Activated T-cell treated with anti-CD3 and anti-CD28 coated beads, Interleukin-2, amount 50 U/mL, for 72 hours (primary cell): ENCODE measurements at regions not wholly inside any gene's neighbourhood (a gene's known extent, or its start where the extent isn't known, plus 50 kb on each side); places are given as distances from the start of the nearest gene placed in this dataset.

Source experiments
- ATAC-seq, 2 donors: fragments of 150-1000 bp; cut with Tn5 transposase; replicated peaks in 1 of 2; 2 replicates each; pipeline ENCODE4 v1.10.0; 2021; ENCODE audit warnings: moderate library complexity in 2 of 2, mild to moderate bottlenecking in 1 of 2
- DNase-seq, 2 donors: peaks; one replicate each; pipeline ENCODE4 v3.0.0; 2021 to 2022; ENCODE audit warnings: mixed read lengths in 1 of 2
- H3K27ac Mint-ChIP-seq: one replicate; pipeline ENCODE4 v1.8.0; 2022; ENCODE audit warnings: mild to moderate bottlenecking, moderate library complexity, mixed read lengths
- H3K27me3 Mint-ChIP-seq: one replicate; pipeline ENCODE4 v1.8.0; 2022; ENCODE audit warnings: low read depth, mixed read lengths
- H3K36me3 Mint-ChIP-seq, 2 donors: one replicate each; pipeline ENCODE4 v1.8.0; 2022; ENCODE audit warnings: mixed read lengths in 2 of 2, mild to moderate bottlenecking in 1 of 2; ENCODE audit not compliant: insufficient read depth in 2 of 2
- H3K4me1 Mint-ChIP-seq: one replicate; pipeline ENCODE4 v1.8.0; 2022; ENCODE audit warnings: low read depth, mixed read lengths
- H3K4me3 Mint-ChIP-seq, 2 donors: one replicate each; pipeline ENCODE4 v1.8.0; 2022; ENCODE audit warnings: mild to moderate bottlenecking in 2 of 2, mixed read lengths in 2 of 2, moderate library complexity in 2 of 2
- H3K9me3 Mint-ChIP-seq, 2 donors: one replicate each; pipeline ENCODE4 v1.8.0; 2022; ENCODE audit warnings: mixed read lengths in 2 of 2

GRCh38 chr5:167155387-167156005 is 1135.9 kb upstream of the WWC1 start:
- no peaks in the 10 kb centered on the region for H3K27me3 Mint-ChIP-seq
- peaks cover 2% of the 10 kb centered on the region in 2 donors for H3K9me3 Mint-ChIP-seq
- ATAC-seq (no peak), DNase-seq (no peak)
- no peaks in the 10 kb centered on the region for H3K4me1 Mint-ChIP-seq
- no peak overlapping the region for H3K27ac Mint-ChIP-seq
- no peaks in the 10 kb centered on the region for H3K36me3 Mint-ChIP-seq
- no peak overlapping the region for H3K4me3 Mint-ChIP-seq

GRCh38 chr5:167156446-167156845 is 1135.0 kb upstream of the WWC1 start:
- no peak overlapping the region for H3K4me3 Mint-ChIP-seq
- ATAC-seq (no peak), DNase-seq (no peak)
- H3K27ac Mint-ChIP-seq = no peak overlapping the region
- no peaks in the 10 kb centered on the region for H3K4me1 Mint-ChIP-seq
- H3K27me3 Mint-ChIP-seq = no peaks in the 10 kb centered on the region
- no peaks in the 10 kb centered on the region for H3K36me3 Mint-ChIP-seq
- H3K9me3 Mint-ChIP-seq = peaks cover 0 to 2% of the 10 kb centered on the region in 2 donors

DNA sequence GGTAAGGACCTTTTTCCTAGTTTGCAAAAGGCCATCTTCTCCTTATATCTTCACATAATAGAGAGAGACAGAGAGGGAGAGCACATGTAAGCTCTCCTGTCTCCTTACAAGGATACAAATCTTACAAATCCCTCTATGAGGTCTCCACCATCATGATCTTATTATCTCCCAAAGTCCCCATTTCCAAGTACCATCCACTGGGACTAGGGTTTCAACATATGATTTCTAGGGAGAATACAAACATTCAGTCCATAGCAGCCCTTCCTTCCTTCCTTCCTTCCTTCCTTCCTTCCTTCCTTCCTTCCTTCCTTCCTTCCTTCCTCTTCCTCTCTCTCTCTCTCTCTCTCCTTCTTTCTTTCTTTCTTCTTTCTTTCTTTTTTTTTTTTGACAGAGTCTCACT is 1132.9 kb upstream of the WWC1 start:
- Mint-ChIP-seq H3K9me3 (peaks cover 0 to 2% of the 10 kb centered on the region in 2 donors), H3K4me3 (no peak overlapping the region), H3K27me3 (no peaks in the 10 kb centered on the region), H3K36me3 (no peaks in the 10 kb centered on the region), H3K27ac (peak overlapping the region; percentile 61), H3K4me1 (no peaks in the 10 kb centered on the region)
- ATAC-seq = no peak
- DNase-seq = no peak

DNA sequence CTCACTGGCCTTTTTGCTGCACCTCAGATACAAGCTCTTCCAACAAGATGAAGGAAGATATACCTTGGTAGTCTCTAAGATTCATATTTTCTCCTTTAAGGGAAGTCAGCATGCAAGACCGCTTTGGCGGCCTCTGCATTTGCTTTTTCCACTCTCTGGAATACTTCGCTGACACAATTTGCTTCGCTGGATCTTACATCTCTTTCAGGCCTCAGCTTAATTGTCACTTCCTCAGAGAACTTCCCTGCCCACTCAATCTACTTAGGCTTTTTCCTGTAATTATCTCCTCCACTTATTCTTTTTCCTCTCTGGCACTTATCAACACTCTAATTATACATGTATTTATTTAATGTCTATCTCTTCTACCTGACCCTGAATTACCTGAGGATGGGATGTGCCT is 1131.1 kb upstream of the WWC1 start:
- H3K4me3 Mint-ChIP-seq = no peak overlapping the region
- no peak overlapping the region for H3K27ac Mint-ChIP-seq
- H3K4me1 Mint-ChIP-seq = no peaks in the 10 kb centered on the region
- DNase-seq = no peak
- no peaks in the 10 kb centered on the region for H3K36me3 Mint-ChIP-seq
- H3K27me3 Mint-ChIP-seq = no peaks in the 10 kb centered on the region
- no peak for ATAC-seq
- H3K9me3 Mint-ChIP-seq = peaks cover 0 to 2% of the 10 kb centered on the region in 2 donors

DNA sequence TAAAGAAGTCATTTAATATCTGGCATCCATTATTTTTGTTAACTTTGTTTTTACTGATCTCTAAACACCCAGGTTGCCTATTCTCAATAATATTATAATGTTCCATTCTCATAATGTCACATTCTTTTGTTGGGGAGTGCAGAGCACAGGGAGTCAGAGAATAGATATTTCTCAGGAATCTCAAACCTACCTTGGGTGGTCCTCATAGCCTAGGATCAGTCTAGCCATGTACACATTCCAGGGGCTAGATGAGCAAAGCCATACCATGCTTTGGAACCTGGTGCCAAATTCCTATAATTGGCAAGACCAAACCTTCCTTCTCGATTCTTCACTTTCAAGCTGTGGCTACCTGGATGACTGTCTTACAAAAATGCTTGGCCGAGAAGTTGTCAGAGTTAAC is 1124.7 kb upstream of the WWC1 start:
- Mint-ChIP-seq H3K4me1 (no peaks in the 10 kb centered on the region), H3K27me3 (no peaks in the 10 kb centered on the region), H3K36me3 (no peaks in the 10 kb centered on the region), H3K9me3 (peaks cover 8 to 21% of the 10 kb centered on the region in 2 donors), H3K4me3 (no peak overlapping the region), H3K27ac (no peak overlapping the region)
- ATAC-seq (no peak), DNase-seq (no peak)

GRCh38 chr5:167167191-167167795 is 1124.2 kb upstream of the WWC1 start:
- no peaks in the 10 kb centered on the region for H3K27me3 Mint-ChIP-seq
- H3K4me1 Mint-ChIP-seq = no peaks in the 10 kb centered on the region
- H3K36me3 Mint-ChIP-seq = no peaks in the 10 kb centered on the region
- peaks cover 8 to 21% of the 10 kb centered on the region in 2 donors for H3K9me3 Mint-ChIP-seq
- DNase-seq = no peak
- no peak for ATAC-seq
- no peak overlapping the region for H3K4me3 Mint-ChIP-seq
- no peak overlapping the region for H3K27ac Mint-ChIP-seq

- no peak overlapping the region for H3K4me3 Mint-ChIP-seq
- no peak overlapping the region for H3K27ac Mint-ChIP-seq
- no peaks in the 10 kb centered on the region for H3K36me3 Mint-ChIP-seq
- peaks cover 11 to 21% of the 10 kb centered on the region in 2 donors for H3K9me3 Mint-ChIP-seq
- DNase-seq = no peak
- no peaks in the 10 kb centered on the region for H3K27me3 Mint-ChIP-seq
- no peak for ATAC-seq
- H3K4me1 Mint-ChIP-seq = no peaks in the 10 kb centered on the region
These were observed 1122.5 kb upstream of the WWC1 start for GRCh38 chr5:167168971-167169370.

DNA sequence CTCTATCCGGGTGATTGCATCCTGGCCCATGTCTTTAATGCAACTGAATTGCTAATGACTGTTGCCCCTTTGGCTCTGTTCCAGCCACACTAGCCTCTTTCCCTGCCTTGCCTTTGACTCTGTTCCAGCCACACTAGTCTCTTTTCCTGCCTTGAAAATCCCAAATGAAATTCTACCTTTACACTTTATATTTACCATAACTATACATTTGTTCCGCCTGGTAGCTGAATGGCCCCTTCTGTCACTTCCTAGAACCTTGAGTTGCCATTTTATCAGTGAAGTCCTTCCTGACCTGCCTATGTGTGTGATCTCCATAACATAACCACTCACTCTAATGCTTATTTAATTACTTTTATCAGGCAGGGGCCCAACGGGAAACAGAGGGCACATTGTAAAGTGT is 1120.4 kb upstream of the WWC1 start:
- Mint-ChIP-seq H3K9me3 (peaks cover 14 to 21% of the 10 kb centered on the region in 2 donors), H3K4me3 (no peak overlapping the region), H3K36me3 (no peaks in the 10 kb centered on the region), H3K27ac (no peak overlapping the region), H3K4me1 (no peaks in the 10 kb centered on the region), H3K27me3 (no peaks in the 10 kb centered on the region)
- DNase-seq = no peak
- ATAC-seq = no peak

- ATAC-seq (no peak), DNase-seq (no peak)
- no peaks in the 10 kb centered on the region for H3K36me3 Mint-ChIP-seq
- H3K27ac Mint-ChIP-seq = no peak overlapping the region
- H3K4me3 Mint-ChIP-seq = no peak overlapping the region
- H3K27me3 Mint-ChIP-seq = no peaks in the 10 kb centered on the region
- peaks cover 2 to 9% of the 10 kb centered on the region in 2 donors for H3K9me3 Mint-ChIP-seq
- no peaks in the 10 kb centered on the region for H3K4me1 Mint-ChIP-seq
These were observed 1113.7 kb upstream of the WWC1 start for GRCh38 chr5:167177736-167178135.

DNA sequence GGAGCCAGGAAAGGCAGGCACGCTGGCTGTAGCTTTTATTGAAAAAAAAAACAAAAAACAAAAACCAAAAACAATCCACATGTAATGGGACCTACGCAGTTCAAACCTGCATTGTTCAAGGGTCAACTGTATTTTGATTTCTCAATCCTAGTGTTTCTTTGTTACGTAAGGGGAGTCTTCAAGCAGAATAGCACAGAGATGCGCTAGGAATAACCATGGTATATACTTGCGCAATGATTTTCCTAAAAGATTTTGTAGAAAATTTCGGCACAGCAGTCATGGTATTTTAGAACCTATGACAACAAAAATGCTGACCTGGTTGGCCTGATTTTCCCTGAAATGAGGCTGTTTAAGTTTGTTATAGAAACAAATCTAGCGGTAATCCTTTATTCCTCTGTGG is 1110.5 kb upstream of the WWC1 start:
- ATAC-seq (no peak), DNase-seq (no peak)
- no peaks in the 10 kb centered on the region for H3K36me3 Mint-ChIP-seq
- no peaks in the 10 kb centered on the region for H3K27me3 Mint-ChIP-seq
- no peaks in the 10 kb centered on the region for H3K4me1 Mint-ChIP-seq
- H3K27ac Mint-ChIP-seq = no peak overlapping the region
- H3K4me3 Mint-ChIP-seq = no peak overlapping the region
- H3K9me3 Mint-ChIP-seq = peaks cover 3 to 7% of the 10 kb centered on the region in 2 donors

DNA sequence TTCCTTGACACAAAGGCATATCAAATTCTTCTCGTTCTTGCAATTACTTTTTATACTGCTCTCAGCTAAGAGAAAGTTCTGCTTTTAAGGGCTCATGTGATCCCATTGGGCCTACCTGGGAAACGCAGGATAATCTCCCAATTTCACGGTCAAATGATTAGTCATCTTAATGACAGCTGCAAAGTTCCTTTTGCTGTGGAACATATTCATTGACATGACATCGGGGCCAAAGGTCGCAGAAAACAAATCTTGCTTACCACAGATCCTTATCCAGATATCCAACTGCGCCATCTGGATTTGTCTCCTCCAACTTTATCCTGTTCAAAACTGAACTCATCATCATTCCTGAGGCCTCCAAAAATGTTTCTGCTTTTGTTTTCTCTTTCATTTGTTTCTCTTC is 1085.6 kb upstream of the WWC1 start:
- H3K27me3 Mint-ChIP-seq = no peaks in the 10 kb centered on the region
- no peak for DNase-seq
- H3K27ac Mint-ChIP-seq = no peak overlapping the region
- no peak for ATAC-seq
- no peak overlapping the region for H3K4me3 Mint-ChIP-seq
- H3K9me3 Mint-ChIP-seq = peaks cover 4 to 12% of the 10 kb centered on the region in 2 donors
- no peaks in the 10 kb centered on the region for H3K4me1 Mint-ChIP-seq
- H3K36me3 Mint-ChIP-seq = peaks cover 0 to 2% of the 10 kb centered on the region in 2 donors

GRCh38 chr5:167207081-167207480 is 1084.4 kb upstream of the WWC1 start:
- Mint-ChIP-seq H3K36me3 (peaks cover 0 to 2% of the 10 kb centered on the region in 2 donors), H3K27me3 (no peaks in the 10 kb centered on the region), H3K4me3 (no peak overlapping the region), H3K9me3 (peaks cover 3 to 11% of the 10 kb centered on the region in 2 donors), H3K4me1 (no peaks in the 10 kb centered on the region), H3K27ac (no peak overlapping the region)
- DNase-seq (no peak), ATAC-seq (no peak)

DNA sequence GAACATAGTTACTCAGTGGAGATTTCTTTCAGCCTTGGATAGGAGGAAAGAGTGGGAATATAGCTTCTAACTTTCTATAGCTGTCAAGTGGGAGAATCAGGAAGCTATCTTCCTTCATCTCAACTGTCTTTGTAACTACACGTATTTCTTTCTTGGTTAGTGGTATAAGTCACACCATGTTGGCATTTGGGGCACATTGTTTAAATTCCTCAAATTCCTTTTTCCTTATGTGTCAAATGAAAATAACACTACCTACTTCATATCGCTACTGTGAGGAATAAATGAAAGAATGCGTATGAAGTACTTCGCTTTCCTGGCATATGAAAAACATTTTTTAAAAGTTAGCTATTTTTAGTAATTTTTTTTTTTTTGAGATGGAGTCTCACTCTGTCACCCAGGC is 1082.5 kb upstream of the WWC1 start:
- no peak for DNase-seq
- ATAC-seq = no peak
- Mint-ChIP-seq H3K36me3 (peaks cover 0 to 2% of the 10 kb centered on the region in 2 donors), H3K4me3 (no peak overlapping the region), H3K27me3 (no peaks in the 10 kb centered on the region), H3K4me1 (no peaks in the 10 kb centered on the region), H3K9me3 (peaks cover 1 to 7% of the 10 kb centered on the region in 2 donors), H3K27ac (no peak overlapping the region)
